A172 (cell line): ENCODE measurements at regions not wholly inside any gene's neighbourhood (a gene's known extent, or its start where the extent isn't known, plus 50 kb on each side); places are given as distances from the start of the nearest gene placed in this dataset.

Experiments
- DNase-seq: peaks from one replicate; pipeline ENCODE4 v3.0.0-alpha.2; 2015; ENCODE audit warnings: low spot score

DNA sequence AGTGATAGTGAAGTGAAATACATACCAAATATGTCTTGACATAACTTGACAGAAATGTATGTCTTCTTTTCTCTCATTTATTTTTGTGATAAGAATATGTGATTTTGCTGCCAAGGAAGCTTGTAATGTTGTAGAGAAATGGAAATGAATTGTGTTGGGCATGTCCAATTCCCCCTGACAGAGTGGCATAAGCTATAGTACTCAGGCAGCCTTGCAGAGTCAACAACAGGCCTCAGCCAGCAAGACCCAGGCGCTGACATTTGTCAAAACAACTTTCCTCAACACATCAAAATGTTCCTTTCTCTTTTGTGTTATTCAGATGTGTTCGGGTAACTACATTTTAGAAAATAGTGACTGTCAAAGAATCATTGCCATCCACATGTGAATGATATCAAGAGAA is 538.1 kb upstream of the ATP11B start:
- DNase-seq: no peak

DNA sequence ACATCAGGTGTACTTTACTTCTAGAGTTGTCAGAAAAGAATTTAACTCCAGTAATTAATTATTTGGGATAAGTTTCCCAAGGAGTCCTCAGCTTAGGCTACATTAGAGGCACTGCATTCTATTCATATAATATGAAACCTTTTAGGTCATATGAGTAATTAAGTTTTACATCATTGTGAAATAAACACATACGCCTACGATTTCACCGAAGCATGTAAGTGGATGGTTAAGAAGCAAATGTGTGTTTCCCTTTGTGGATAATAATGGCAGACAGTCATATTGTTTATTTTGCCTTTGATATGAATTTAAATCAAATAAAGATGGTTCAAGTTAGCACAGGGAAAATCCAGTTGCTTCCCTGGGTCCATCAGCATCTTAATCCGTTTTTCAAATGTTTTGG is 535.9 kb upstream of the ATP11B start:
- DNase-seq: no peak

DNA sequence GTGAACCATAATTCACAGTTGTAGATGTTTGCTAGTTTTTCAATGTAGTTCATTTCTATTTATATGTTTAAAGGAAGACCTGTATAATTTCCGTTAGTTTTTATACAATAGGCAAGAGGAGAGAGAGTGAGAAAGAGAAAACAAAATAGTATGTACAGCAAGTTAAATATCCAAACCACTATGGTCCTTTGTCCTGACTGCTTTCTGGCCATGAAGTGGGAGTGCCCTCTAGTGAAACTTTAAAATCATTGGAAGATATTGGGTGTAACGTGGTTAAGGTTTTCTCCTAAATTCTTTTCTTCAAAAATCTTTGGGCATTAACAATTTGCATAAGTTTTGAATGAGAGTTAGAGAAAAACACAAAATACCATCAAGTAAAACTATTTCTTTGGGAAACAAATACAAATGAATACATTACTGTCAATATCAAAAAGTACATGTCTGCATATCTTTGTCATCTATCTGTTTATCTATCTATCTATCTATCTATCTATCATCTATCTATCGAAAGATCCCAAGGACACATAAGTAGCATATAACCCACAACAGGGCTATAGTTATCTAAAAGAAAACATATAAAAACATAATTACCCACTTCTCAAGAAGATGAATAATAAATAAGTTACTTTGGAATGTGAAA is 534.6 kb upstream of the ATP11B start:
- DNase-seq: peak; percentile 58

DNA sequence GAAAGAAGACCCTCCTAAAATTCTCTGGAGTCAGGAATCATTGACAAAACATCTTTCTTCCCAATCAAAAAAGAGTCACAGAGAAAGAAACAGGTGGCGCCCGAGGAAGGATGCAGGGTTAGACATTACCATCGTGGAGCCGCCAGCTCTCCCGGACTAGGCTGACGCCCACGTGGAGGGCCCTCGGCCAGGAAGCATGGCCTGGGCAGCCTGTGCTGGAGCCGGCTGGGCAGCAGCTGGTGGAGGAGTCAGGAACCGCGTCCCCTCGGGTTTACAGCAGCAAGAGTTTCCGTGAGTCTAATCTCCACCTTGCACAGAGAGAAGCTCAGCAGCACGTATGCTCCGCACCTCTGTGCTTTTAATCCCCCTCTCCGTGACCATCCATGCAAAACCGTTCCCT is 533.7 kb upstream of the ATP11B start:
- DNase-seq: no peak

DNA sequence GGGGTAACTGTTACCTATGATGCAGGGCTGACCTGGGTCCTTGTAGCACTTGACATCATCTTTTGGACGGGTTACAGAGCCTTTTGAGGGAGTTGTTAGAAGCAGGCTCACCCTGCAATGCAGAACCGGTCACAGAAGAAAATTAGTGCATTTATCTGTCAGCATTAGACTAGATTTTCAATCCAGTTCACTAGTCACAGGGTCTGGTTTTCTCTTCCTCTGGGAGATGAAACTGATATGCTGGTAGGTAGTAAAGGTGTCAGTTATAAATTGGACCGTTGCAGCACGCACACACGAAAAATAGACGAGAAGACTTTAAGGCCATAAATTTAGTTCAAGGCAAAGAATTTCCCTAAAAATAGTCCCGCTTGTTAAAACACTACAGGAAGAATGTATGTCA is 532.3 kb upstream of the ATP11B start:
- no peak for DNase-seq

DNA sequence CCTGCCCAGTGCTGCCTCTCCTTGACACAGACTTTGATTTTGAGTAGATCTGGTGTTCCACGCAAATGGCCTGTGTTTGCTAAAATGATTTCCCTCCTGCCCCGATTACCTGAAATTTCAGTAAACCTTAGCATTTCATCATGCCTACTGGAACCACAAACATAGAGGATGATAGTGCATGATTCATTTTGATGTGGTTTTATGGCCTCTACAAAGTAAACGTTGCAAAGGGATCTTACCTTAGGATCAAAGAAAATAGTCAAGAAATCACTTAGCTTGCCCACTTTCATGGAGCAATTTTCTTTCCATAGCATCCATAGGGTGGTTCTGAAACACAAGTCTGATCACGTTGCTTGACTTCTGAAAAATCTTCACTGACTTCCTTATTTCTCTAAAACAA is 524.6 kb upstream of the ATP11B start:
- DNase-seq: no peak

DNA sequence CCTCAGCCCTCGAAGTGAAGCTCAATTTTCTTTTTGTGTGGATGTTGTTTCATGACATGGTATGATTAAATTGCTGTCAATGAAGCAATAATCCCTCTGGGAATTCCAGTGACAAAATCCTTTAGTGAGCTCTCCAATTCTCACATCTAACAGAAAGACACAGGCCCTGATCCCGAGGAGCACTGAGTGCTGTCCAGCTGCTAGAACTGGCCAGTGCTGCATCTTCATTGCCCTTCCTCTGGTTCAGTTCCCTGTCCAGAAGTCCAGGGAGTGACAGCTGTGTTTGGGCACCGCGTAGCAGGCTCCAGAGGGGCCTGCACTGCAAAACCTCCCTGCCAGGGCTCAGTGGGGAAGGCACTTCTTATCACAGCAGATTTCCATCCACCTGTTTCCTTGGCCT is 516.8 kb upstream of the ATP11B start:
- DNase-seq: no peak

DNA sequence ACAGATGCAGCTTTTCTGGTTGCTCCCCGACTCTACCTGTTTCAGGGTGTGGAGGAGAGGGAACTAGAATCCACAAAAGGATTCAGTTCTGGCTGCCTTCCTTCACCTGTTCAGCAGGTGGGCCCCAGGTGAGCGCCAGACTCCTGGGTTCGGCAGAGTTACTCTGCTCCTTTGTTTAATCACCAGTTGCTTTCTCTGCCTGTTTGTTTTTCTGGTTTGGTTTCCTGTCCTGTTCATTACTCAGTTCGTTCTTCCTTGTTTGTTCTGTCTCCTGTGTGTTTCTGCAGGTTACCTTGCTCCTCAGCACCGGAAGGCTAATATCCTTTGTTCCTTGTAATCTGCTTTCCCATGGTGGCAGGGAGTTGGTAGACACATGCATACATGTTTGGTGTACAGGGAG is 508.5 kb upstream of the ATP11B start:
- no peak for DNase-seq

DNA sequence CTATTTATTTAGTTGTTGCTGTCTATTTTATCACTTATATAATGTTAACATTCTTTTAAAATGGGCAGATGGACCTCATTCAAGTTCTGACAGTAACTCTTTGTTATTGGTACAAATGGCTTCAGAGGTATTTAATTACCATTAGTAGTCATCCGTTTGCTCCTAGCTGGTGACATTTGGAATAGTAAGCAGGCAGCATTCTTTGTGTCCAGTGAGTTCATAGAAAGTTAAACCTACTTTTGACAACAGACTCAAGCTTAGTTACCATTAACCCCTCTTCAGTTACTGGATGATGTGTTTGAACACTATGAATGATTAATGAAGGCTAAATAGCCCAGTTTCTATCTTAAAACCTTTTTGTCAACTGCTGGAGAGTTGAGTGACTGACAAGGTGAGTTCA is 500.7 kb upstream of the ATP11B start:
- no peak for DNase-seq

DNA sequence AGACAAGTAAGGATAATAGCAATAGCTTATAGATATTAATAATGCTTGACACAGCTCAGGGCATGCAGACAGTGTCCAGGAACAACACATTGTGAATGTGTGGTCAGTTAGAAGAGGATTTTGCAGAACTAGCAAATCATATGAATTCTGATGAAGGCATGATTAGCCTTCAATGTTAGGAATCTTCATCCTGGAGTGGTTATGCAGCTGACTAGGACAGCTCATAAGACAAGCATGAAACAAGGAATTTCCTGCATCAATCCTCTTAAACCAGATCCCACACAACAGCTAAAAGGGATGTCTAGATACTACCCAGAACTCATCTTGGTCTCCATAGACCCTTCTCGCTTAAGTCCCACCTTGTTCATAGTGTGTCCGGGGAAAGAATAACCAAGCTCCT is 499.0 kb upstream of the ATP11B start:
- DNase-seq: peak; percentile 69

DNA sequence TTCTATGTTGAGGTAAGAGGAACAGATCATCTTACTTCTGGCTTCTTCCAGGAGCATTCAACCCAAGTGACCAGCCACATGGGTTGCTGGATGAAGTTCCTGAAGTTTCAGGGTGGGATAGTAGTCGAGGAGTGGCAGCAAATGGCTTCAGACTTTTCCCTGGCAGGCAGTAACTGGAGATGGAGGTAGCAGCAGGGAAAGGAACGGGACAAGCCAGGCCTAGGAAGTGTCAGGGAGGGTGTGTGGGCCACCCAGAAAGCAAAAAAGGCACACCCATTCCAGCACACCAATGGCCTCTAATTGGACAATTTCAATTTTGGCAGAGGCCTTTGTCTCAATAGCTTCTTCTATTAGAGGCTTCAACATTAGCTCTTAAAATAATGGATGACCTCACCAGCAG is 498.6 kb upstream of the ATP11B start:
- peak; percentile 6 for DNase-seq

DNA sequence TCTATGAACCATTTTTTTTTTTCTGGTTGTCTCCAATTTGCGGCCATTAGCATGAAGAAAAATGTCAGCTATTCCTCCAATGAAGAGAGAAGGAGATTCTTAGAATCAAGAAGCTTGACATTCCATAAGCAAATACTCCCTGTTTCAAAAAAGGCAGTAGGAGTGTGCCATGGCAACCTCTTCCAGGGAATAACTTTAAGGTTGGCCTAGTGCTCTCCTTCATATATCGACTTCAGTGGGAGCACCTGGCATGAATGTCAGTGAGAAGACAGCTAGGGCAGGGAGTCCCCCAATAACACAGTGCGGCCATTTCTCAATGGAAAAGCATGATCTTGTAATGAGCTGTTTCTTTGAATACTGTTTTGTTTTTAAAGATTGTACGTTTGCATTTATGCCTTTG is 493.0 kb upstream of the ATP11B start:
- no peak for DNase-seq

DNA sequence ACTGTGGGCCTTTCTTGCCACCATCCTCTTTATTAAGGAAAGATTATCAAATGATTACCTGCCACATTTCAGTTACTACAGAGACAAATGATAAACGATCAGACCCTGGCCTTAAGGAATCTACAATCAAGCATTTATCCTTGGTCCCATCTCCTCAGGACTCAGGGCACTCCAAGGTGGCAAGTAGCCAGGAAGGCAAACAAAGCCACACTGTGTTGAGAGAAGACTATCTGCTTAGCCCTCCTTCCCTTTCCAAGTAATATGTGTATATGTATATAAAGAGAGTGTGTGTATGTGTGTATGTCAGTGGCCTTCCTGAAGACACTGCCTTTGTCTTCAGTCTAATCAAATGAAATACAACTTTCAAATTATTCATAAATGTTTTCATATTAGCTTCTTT is 490.1 kb upstream of the ATP11B start:
- DNase-seq: no peak

DNA sequence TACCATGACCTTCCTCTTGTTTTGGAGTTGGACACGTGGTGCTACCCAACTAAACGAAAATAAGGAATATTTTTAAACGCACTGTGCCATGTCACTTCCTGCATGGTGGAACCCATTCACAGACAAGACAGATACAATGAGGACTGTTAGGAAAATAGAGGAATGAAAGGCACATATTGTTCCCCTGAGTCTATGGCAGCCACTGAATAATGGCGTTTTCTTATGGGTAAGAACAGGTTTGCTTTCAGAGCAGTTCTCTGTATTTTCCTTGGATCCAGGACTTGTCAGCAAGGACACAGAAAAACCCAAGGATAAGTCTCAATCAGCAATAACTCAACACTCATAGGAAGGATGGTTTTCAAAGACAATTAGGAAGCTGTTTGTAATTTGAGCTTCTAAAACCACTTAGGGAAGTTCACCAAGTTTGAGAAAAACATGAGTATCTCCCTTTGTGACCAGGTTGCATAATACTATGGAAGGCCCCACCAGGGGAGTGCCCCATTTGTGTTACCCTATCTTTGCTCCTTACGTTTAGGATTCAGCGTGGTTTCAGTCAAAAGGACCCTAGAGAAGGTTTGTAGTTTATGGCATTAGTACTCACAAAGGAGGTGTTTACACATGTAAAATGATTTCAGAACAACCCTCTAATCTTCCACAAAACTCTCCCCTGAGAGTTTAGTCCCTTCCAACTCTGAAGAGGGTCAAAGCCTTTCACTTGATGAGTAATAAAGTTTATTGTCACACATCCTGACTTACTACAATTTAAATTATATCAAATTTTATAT is 487.2 kb upstream of the ATP11B start:
- DNase-seq: no peak

DNA sequence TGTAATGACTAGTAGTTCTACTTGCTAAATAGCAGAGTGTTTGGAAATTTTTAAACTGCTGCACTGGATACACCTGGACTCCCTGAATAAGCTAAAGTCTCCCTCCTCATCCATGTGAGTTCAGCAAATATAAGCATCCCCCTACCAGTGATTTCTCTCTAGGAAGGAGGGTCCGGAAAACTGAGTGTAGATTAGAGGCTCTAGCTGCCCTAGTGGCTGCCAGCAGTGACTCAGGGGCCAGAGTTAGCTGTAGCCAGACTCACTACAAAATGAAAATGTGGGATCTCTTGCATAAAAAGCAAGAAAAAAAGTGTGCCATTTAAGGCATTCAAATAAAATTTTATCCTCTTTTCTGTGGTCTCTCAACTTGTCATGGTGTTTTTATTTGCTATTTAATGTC is 485.0 kb upstream of the ATP11B start:
- no peak for DNase-seq

DNA sequence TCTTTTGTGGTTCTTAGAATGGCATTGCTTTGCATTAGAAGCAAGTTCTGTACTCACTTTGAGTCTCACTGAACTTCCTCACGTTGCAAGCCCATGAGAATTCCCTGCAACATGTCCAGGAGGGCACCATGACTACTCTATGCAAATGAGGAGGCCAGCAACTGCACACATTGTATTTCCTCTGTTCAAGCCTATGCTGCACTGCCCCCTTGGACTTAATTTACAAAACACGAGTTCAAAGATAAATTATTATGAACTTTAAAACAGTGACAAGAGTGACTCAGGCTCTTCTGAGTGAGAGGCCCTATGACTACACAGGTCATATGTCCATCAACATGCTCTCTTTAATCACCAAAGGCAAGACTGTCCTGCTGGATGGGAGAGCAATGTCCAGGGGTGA is 484.2 kb upstream of the ATP11B start:
- DNase-seq: peak; percentile 65

DNA sequence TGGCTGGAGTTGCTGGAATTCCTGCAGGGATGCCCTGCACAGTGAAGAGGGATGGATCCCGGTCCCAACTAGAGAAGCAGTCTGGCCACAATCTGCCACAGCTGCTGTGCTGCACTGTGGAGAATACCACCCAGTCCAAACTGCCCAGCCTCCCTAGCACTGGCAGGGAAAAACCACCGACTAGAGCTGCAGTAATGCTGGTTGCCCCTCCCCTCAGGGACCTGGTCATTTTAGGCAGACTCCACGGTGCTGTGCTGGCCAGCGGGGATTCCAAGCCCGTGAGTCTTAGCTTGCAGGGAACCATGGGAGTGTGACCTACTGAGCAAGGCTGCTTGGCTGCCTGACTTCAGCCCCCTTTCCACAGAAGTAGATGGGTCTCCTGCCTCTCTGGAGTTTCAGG is 478.0 kb upstream of the ATP11B start:
- DNase-seq: no peak

DNA sequence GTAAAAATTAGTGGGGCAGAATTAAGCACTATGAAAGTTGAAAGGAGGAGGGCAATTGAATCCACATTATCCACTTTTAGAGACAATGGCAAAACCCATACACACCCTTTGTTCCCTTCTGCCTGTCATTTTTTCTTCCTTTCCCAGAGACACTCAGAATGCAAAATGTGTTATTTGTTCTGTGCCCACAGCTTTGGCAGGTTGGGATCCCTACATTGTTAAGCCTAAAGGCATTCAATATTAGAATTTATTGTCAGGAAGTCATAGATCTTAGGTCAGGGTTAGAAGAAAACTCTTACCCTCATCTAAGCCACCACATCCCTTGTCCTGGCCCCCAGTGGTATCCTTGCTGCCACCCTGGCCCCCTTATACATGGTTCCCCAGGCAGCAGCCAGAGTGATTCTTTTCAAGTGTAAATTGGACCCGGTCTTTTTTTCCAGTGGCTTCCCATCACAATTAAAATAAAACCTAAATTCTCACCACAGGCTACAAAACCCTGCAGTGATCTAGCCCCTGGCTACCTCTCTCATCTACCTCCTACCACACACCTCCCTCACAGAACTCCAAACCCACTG is 470.1 kb upstream of the ATP11B start:
- no peak for DNase-seq

DNA sequence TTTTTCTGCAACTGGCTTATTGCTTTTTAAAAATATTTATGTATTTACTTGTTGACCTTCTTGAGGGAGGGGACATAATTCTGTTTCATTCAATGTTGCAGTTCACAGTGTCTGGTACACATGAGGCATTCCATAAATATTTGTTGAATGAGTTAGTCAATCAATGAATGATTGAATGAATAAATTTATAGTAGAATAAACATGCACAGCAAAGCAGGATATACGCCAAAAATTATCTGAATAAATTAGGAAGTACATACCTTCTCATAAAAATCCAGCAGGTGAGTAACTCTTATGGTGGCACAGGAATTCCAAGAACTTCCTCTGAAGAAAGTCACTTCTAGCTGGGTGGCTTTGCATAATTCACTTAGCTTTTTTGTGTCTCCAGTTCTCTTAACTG is 469.4 kb upstream of the ATP11B start:
- peak; percentile 52 for DNase-seq

DNA sequence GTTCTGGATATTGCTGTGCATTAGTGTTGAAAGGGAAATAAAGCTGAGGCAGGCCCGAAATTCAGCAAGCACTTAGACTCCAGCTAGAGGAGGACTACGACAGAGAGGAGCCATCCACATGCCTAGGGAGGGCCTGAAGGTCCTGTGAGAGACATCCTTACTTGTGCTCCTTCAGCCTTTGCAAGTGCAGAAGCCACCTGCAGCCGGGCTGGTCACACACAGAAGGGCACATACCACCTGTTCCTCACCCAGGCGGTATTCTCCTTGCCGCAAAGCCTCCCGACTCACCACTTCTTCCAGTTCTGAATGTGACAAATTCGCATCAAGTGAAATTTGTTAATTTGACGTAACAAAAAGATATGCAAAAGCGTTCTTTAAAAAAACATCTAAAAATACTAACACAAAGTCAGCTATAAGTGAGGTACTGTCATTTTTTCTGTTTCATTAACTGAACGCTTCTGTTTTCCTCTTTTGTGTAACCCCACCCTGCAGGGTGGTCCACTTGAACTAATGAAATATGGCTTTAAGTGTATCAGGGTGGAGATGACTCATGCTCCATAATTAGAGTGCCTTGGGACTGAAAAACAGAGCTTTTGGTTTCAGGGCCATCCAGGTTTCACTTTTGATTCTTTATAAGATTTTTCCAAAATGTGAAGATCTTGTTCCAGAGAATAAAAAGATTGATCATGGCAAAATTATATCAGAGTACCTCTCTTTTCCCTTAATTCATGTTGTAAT is 467.9 kb upstream of the ATP11B start:
- peak; percentile 78 for DNase-seq

DNA sequence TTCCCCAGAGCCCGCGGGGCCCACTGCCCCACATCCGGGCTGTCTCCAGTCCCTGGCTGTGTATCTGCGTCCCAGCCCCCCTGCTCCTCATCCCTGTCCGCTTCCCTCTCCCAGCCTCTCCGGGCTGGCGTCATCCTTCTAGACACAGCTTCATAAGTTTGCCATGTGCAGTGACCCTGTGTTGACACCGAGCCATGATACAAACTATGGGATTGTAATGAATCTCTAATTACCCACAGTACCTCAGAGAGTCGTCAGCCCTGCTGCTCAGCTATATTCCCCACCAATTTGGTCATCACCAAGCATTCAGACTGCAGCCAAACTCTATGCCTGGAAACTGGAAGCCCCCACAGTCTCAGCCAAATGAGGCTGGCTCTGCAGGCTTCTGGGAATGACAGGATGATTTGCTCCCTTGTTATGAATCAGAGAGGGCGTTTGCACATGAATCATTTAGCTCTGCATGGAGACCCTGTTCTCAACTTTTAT is 466.1 kb upstream of the ATP11B start:
- DNase-seq: peak; percentile 63

DNA sequence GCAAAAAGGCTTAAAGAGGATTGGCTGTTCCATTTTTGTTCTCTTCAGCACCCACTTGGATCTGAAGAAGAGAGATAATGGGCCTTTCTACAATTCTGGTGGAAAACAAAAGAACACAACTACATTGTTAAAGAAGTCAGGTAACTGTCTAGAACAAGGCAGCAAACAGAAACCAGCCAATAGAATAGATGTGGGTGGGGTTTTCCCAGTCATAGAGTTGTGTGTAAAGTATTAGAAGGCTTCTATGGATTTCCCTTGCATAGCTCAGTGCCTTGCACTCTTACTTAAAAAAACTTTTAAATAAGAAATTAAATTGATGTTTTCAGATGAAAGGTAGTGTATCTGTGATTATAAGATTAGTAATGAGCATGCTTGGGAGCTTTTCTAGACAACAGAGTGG is 462.7 kb upstream of the ATP11B start:
- DNase-seq: no peak

DNA sequence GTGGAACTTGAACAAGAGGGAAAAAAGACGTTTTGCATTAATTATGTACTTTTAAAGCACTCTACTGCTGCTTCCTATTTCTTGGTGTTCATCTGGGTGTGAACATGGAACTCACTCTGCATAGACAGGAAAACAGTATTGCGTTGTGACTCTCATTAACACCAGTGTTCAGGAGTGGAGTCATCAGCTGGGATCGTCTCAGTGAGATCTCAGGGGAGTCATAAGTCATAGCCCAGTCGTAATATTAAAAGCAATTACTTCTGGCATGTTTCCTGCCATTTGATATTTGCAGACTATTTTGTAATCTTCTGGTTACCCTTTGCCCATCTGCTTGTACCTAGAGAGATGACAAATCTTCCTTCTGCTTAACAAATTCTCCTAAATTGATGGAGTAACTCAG is 462.0 kb upstream of the ATP11B start:
- DNase-seq: peak; percentile 18
